ENCODE measurements at regions not wholly inside any gene's neighbourhood (a gene's known extent, or its start where the extent isn't known, plus 50 kb on each side); places are given as distances from the start of the nearest gene placed in this dataset.

- Mint-ChIP-seq H3K4me1 (ENCODE audit: low read depth) (no peaks in the 10 kb centered on the region), H3K27ac (no peak overlapping the region), H3K9me3 (no peaks in the 10 kb centered on the region), H3K27me3 (ENCODE audit: low read depth) (peaks cover 7% of the 10 kb centered on the region), H3K4me3 (no peak overlapping the region), H3K36me3 (ENCODE audit: low read depth) (no peaks in the 10 kb centered on the region)
Observed at GRCh38 chr1:157419845-157420542, 132.3 kb downstream of the FCRL5 start.

- H3K27ac Mint-ChIP-seq = no peak overlapping the region
- peaks cover 8% of the 10 kb centered on the region for H3K27me3 Mint-ChIP-seq (ENCODE audit: low read depth)
- H3K4me1 Mint-ChIP-seq (ENCODE audit: low read depth) = no peaks in the 10 kb centered on the region
- no peaks in the 10 kb centered on the region for H3K36me3 Mint-ChIP-seq (ENCODE audit: low read depth)
- H3K9me3 Mint-ChIP-seq = no peaks in the 10 kb centered on the region
- no peak overlapping the region for H3K4me3 Mint-ChIP-seq
Observed at GRCh38 chr1:157418659-157419058, 133.7 kb downstream of the FCRL5 start.

- peaks cover 8% of the 10 kb centered on the region for H3K27me3 Mint-ChIP-seq (ENCODE audit: low read depth)
Observed at GRCh38 chr1:157418231-157418630, 134.1 kb downstream of the FCRL5 start.

GRCh38 chr1:157415661-157416060 lies 136.7 kb downstream of the FCRL5 start:
- no peaks in the 10 kb centered on the region for H3K9me3 Mint-ChIP-seq
- H3K27me3 Mint-ChIP-seq (ENCODE audit: low read depth) = peaks cover 8% of the 10 kb centered on the region
- no peak overlapping the region for H3K4me3 Mint-ChIP-seq
- no peak overlapping the region for H3K27ac Mint-ChIP-seq
- no peaks in the 10 kb centered on the region for H3K4me1 Mint-ChIP-seq (ENCODE audit: low read depth)
- no peaks in the 10 kb centered on the region for H3K36me3 Mint-ChIP-seq (ENCODE audit: low read depth)

More at GRCh38 chr1:157418231-157418630, 134.1 kb downstream of the FCRL5 start:
- Mint-ChIP-seq H3K36me3 (ENCODE audit: low read depth) (no peaks in the 10 kb centered on the region), H3K27ac (no peak overlapping the region), H3K4me3 (no peak overlapping the region), H3K4me1 (ENCODE audit: low read depth) (no peaks in the 10 kb centered on the region), H3K9me3 (no peaks in the 10 kb centered on the region)

GRCh38 chr1:157412308-157412707 lies 140.0 kb downstream of the FCRL5 start:
- Mint-ChIP-seq H3K27ac (no peak overlapping the region), H3K4me3 (no peak overlapping the region), H3K4me1 (ENCODE audit: low read depth) (no peaks in the 10 kb centered on the region), H3K36me3 (ENCODE audit: low read depth) (no peaks in the 10 kb centered on the region), H3K9me3 (no peaks in the 10 kb centered on the region), H3K27me3 (ENCODE audit: low read depth) (peaks cover 16% of the 10 kb centered on the region)

- no peaks in the 10 kb centered on the region for H3K4me1 Mint-ChIP-seq (ENCODE audit: low read depth)
- H3K4me3 Mint-ChIP-seq = no peak overlapping the region
- H3K27me3 Mint-ChIP-seq (ENCODE audit: low read depth) = peaks cover 18% of the 10 kb centered on the region
- no peak overlapping the region for H3K27ac Mint-ChIP-seq
- H3K9me3 Mint-ChIP-seq = no peaks in the 10 kb centered on the region
- H3K36me3 Mint-ChIP-seq (ENCODE audit: low read depth) = no peaks in the 10 kb centered on the region
Observed at GRCh38 chr1:157411769-157412168, 140.5 kb downstream of the FCRL5 start.

- Mint-ChIP-seq H3K9me3 (no peaks in the 10 kb centered on the region), H3K27ac (no peak overlapping the region), H3K36me3 (ENCODE audit: low read depth) (no peaks in the 10 kb centered on the region), H3K4me3 (no peak overlapping the region), H3K4me1 (ENCODE audit: low read depth) (no peaks in the 10 kb centered on the region), H3K27me3 (ENCODE audit: low read depth) (peaks cover 15% of the 10 kb centered on the region)
Observed at GRCh38 chr1:157411064-157411463, 141.3 kb downstream of the FCRL5 start.

GRCh38 chr1:157410457-157410856 lies 141.9 kb downstream of the FCRL5 start:
- no peaks in the 10 kb centered on the region for H3K4me1 Mint-ChIP-seq (ENCODE audit: low read depth)

GRCh38 chr1:157409927-157410326 lies 142.4 kb downstream of the FCRL5 start:
- H3K4me3 Mint-ChIP-seq = no peak overlapping the region
- H3K27ac Mint-ChIP-seq = no peak overlapping the region
- H3K9me3 Mint-ChIP-seq = no peaks in the 10 kb centered on the region
- H3K4me1 Mint-ChIP-seq (ENCODE audit: low read depth) = no peaks in the 10 kb centered on the region
- H3K27me3 Mint-ChIP-seq (ENCODE audit: low read depth) = peaks cover 11% of the 10 kb centered on the region
- no peaks in the 10 kb centered on the region for H3K36me3 Mint-ChIP-seq (ENCODE audit: low read depth)

More at GRCh38 chr1:157410457-157410856, 141.9 kb downstream of the FCRL5 start:
- Mint-ChIP-seq H3K4me3 (no peak overlapping the region), H3K27ac (no peak overlapping the region), H3K27me3 (ENCODE audit: low read depth) (peaks cover 14% of the 10 kb centered on the region), H3K36me3 (ENCODE audit: low read depth) (no peaks in the 10 kb centered on the region), H3K9me3 (no peaks in the 10 kb centered on the region)

- no peaks in the 10 kb centered on the region for H3K9me3 Mint-ChIP-seq
- no peak overlapping the region for H3K27ac Mint-ChIP-seq
Observed at GRCh38 chr1:157407917-157408525, 144.3 kb downstream of the FCRL5 start.

GRCh38 chr1:157407367-157407766 lies 144.9 kb downstream of the FCRL5 start:
- Mint-ChIP-seq H3K27ac (no peak overlapping the region), H3K4me3 (no peak overlapping the region), H3K9me3 (no peaks in the 10 kb centered on the region), H3K36me3 (ENCODE audit: low read depth) (no peaks in the 10 kb centered on the region), H3K27me3 (ENCODE audit: low read depth) (peaks cover 23% of the 10 kb centered on the region), H3K4me1 (ENCODE audit: low read depth) (no peaks in the 10 kb centered on the region)

More at GRCh38 chr1:157407917-157408525, 144.3 kb downstream of the FCRL5 start:
- no peak overlapping the region for H3K4me3 Mint-ChIP-seq
- peaks cover 16% of the 10 kb centered on the region for H3K27me3 Mint-ChIP-seq (ENCODE audit: low read depth)
- no peaks in the 10 kb centered on the region for H3K4me1 Mint-ChIP-seq (ENCODE audit: low read depth)
- no peaks in the 10 kb centered on the region for H3K36me3 Mint-ChIP-seq (ENCODE audit: low read depth)

- H3K27ac Mint-ChIP-seq = no peak overlapping the region
- no peaks in the 10 kb centered on the region for H3K36me3 Mint-ChIP-seq (ENCODE audit: low read depth)
- no peaks in the 10 kb centered on the region for H3K9me3 Mint-ChIP-seq
- H3K4me1 Mint-ChIP-seq (ENCODE audit: low read depth) = no peaks in the 10 kb centered on the region
- peaks cover 37% of the 10 kb centered on the region for H3K27me3 Mint-ChIP-seq (ENCODE audit: low read depth)
- H3K4me3 Mint-ChIP-seq = no peak overlapping the region
Observed at GRCh38 chr1:157405662-157406061, 146.7 kb downstream of the FCRL5 start.

GRCh38 chr1:157404614-157405013 lies 147.7 kb downstream of the FCRL5 start:
- Mint-ChIP-seq H3K27ac (no peak overlapping the region), H3K4me1 (ENCODE audit: low read depth) (no peaks in the 10 kb centered on the region), H3K27me3 (ENCODE audit: low read depth) (peaks cover 40% of the 10 kb centered on the region), H3K9me3 (no peaks in the 10 kb centered on the region), H3K4me3 (no peak overlapping the region), H3K36me3 (ENCODE audit: low read depth) (no peaks in the 10 kb centered on the region)

- Mint-ChIP-seq H3K4me3 (no peak overlapping the region), H3K27ac (no peak overlapping the region), H3K4me1 (ENCODE audit: low read depth) (no peaks in the 10 kb centered on the region), H3K36me3 (ENCODE audit: low read depth) (no peaks in the 10 kb centered on the region), H3K9me3 (no peaks in the 10 kb centered on the region), H3K27me3 (ENCODE audit: low read depth) (peaks cover 40% of the 10 kb centered on the region)
Observed at GRCh38 chr1:157404063-157404501, 148.2 kb downstream of the FCRL5 start.

- Mint-ChIP-seq H3K4me3 (no peak overlapping the region), H3K27ac (no peak overlapping the region), H3K9me3 (no peaks in the 10 kb centered on the region), H3K36me3 (ENCODE audit: low read depth) (no peaks in the 10 kb centered on the region), H3K27me3 (ENCODE audit: low read depth) (peaks cover 44% of the 10 kb centered on the region), H3K4me1 (ENCODE audit: low read depth) (no peaks in the 10 kb centered on the region)
Observed at GRCh38 chr1:157403608-157404007, 148.7 kb downstream of the FCRL5 start.
